Renal cortical epithelial cell (primary cell): ENCODE measurements at regions not wholly inside any gene's neighbourhood (a gene's known extent, or its start where the extent isn't known, plus 50 kb on each side); places are given as distances from the start of the nearest gene placed in this dataset.
A peak's percentile ranks its signal among the peaks of the same experiment; 100 is the strongest.
"Not testable (repeated sequence)": the region's sequence is repeated elsewhere in the genome, so short reads cannot be mapped to it uniquely, and the experiment has no call there.

Experiments used
- DNase-seq: peaks from one replicate; pipeline ENCODE4 v3.0.0-alpha.2; 2011; ENCODE audit warnings: low read depth

DNA sequence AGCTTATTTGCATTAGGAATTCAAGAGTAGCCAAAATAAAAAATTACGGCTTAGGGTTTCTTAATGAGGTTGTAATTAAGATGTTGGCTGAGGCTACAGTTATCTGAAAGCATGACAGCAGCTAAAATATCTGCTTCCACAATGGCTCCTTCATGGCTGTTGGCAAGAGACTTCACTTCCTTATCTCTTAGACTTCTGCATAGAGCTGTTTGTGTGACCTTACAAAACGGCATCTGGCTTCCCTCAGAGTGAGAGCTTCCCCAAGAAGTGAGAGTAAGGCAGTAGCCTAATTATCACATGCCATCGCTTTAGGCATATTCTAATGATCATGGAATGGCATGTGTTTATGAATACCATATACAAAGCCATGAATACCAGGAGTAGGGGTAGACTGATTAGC lies 57.6 kb downstream of the CCDC59 start:
- DNase-seq: no peak

DNA sequence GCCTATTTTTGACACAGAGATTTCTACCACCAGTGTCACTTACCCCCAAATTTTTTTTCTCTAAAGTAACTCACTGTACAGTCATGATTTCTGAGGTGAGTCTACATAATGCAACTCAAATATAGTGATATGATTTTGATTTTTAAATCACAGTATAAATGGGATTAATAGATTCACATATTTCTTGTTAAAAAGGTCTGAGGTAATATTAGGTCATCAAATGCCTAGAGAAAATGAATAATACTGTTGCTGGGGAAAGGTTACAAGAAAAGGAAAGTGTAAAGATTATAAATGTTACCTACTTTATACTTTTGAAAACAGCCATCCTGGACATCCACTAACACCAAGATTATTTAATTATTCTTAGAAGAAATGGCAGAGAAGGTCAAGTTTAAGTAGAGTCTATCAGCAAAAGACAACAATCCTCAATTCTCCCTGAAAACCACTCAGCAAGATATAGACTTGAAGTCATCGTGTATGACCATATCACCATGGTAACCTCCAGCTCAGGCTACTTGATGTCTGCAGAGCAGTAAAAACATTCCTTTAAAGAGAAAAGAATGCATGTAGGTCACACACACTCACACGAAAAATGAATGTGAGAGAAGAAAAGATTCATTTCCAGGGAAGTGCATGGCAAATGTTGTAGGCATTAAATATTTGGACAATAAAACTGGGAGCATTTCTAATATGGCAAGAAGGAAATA lies 58.7 kb downstream of the CCDC59 start:
- peak; percentile 73 for DNase-seq

DNA sequence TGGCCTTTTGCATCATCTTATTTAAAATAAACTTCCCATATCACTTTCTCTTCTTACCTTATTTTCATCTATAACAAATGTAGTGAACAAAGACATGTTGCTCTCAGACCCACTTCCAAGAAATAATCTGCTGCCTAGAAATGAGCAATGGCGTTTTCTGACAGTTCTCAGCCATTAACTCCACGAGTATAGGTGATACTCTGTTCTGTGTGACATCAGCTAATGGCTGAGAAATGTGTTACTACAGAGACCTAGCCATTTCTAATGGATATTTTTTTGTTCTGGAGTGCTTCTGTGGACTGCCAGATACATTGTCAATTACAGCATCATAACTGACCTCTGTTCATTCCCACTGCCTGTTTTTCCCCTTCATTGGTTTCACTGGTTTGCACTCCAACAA lies 67.8 kb downstream of the CCDC59 start:
- DNase-seq: no peak

DNA sequence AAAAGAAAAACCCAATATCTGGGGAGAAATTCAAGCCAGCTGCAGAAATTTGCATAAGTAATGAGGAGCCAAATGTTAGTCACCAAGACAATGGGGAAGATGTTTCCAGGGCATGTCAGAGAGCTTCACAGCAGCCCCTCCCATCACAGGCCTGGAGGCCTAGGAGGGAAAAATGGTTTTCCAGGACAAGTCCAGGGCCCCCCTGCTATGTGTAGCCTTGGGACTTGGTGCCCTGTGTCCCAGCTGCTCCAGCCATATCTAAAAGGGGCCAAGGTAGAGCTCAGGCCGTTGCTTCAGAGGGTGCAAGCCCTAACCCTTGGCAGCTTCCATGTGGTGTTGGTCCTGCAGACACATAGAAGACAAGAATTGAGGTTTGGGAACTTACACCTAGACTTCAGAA lies 76.9 kb downstream of the CCDC59 start:
- not testable (repeated sequence) for DNase-seq

DNA sequence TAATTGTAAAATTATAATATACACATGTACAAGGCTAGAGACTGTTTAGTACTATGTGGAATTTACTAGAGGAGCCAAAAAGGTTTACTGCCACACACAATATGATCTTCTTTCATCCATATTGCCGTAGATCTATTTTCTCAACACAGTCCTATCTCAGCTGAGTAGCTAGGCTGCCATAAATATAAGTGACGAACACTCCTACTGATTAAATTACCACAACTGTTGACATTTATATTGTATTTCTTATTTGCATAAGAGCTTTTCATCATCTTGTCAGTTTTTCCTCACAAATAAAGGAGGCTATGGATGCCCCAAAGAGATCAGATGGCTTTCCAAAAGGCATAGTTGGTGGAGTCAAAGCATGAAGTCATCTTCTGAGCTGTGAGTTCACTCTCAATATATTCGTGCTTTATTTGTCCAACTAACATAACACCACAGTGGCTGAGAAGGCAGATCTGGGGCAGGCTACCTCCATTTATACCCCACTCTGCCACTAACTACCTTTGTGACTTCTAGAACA lies 78.6 kb downstream of the CCDC59 start:
- DNase-seq: no peak

DNA sequence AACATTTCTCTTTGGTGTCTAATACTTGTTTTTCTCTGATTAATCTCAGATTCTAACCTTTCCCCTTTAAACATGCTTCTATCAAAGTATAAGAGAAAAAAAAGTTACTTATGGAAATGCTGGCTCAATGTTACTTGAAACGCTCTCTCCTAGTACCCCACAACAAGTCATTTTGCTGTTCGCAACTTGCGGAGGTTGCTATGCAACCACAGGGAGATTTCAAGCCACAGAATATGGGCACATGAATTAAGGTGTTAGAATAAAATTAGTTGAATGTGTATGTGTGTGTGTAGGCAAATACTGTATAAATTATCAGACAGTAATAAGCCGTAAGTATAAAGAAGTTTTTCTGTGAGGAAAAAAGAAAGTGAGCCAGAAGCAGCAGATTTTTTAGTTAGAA lies 80.6 kb downstream of the CCDC59 start:
- peak; percentile 28 for DNase-seq

DNA sequence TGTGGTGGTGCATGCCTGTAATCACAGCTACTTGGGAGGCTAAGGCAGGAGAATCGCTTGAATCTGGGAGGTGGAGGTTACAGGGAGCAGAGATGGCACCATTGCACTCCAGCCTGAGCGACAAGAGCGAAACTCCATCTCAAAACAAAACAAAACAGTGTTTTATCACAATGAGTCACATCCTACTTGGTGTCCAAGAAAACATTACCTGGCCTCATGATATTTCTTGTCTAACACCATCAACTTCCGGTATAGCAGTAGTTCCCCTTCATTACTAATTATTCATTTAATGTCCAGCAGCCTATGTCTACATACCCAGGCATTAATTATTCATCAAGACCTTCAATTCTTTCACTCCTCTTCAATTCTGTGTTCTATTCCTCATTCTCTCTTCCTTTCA lies 115.5 kb downstream of the CCDC59 start:
- DNase-seq: no peak

DNA sequence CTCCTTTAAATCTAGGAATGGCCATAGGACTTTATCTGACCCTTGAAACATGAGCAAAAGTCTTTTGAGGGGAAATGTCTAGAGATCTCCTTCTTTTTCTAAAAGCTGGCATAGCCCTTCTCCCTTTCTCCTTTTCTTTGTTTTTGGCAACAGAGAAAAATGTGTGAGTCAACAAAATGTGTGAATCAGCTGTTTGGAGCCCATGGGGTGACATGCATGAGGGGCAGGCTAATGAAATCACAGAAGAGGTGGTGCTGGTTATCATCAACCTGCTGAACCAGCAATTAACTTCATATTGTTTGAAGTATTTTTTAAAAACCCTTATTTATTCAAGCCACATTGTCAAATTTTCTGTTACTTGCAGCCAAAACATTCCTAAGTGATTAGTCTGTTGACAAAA lies 132.3 kb downstream of the CCDC59 start:
- DNase-seq: peak; percentile 11

DNA sequence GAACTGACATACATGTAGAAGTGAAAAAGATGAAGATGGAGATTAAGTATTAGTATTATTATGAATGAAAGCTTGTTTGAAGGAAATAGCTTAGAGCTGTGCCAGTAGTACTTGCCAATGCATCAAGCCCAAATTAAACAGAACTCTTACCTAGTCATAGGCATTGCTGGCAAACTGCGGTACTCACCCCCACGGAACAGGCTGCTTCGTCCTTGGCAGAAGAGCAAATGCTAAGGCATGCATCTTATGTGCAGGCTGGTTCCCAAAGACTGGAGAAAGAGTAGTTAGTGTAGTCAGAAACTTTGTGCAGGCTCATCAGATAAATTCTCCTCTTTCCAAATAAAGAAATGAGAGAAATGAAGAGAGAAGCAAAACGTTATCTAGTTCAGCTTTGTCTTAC lies 134.8 kb downstream of the CCDC59 start:
- DNase-seq: no peak

DNA sequence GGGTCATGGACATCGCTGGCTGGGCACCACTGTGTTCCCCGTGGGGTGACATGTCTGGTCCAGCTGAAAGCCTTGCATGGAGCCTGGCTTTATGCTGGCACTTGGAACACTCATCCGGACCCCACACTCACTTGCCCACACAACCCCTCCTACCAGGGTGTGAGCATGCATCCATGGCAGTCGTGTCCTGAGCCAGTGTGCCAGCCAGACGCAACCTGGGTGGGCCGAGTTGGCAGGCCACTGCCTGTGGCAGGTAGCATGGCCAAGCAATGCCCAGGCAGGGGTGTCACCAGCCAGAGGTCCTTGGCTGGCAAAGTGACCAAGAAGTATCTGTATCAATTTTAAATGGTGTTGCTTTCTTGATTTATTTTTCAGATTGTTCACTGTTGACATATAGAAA lies 141.7 kb downstream of the CCDC59 start:
- no peak for DNase-seq

DNA sequence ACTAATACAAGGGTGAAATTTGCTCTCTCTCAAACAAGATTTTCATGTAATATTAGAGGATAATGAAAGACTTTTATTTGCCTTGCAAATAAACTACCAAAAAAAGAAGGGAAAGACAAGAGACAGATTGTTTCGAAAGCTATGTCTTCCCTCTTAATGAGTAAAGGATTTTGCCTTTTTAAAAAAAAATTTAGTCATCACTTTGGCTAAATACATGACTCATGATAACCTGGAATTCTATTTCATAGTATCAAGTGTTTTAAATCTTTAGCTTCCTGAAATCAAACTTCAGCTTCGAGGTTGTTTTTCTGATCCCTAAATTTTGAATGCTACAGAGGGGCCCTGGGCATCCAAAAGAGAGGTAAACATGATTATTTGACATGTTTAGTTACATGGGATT lies 144.4 kb downstream of the CCDC59 start:
- DNase-seq: no peak

DNA sequence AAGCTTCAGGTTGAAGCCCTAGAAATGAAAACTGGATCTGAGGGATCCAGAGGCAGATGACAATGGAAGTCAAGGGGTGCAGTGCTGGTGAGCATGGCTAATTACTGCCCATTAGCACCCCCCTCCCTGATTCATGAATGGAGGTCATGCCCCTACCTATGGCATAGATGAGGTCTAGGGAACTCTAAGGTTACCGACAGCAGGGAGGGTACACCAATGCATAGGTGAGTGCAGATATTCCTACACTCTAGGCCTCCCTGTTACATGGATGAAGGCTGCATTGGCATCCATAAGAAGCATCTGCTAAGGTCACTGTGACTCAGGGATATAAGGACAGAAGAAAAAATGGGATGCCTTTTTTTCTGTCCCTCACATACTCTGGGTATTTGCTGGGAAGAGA lies 147.3 kb downstream of the CCDC59 start:
- no peak for DNase-seq

DNA sequence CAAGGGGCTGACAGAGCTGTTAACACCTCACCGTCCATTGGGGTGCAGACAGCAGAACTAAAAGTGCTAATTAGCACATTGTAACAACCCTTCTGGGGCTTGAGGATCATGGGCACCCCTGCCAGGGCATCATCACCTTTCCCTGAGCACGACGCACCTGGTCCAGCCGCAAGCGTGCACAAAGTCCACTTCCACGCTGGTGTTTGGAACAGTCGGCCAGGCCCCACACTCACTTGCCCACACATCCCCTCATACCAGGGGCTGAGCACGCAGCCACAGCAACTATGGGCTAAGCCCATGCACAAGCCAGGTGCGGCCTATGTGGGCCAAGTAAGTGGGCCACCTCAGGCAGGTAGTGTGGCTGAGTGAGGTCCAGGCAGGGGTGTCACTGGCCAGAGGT lies 148.7 kb downstream of the CCDC59 start:
- DNase-seq: no peak

DNA sequence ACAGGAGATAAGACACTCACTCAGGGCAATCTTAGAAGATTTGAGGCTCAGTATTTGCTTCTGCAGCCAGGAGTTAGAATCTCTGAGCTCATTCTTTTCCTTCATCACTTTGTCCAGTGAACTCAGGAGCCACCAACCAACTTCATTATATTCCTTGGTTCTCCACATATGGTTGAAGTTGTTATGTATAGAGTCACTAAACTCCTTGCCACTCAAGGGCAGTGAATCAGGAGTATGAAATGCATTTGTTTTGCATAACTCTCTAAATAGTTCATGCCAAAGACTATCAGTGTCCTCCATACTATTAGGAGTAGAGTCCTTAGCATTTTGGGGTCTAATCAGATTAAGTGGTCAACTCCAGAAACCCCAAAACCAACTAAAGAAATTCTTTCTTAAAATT lies 150.6 kb downstream of the CCDC59 start:
- DNase-seq: no peak

DNA sequence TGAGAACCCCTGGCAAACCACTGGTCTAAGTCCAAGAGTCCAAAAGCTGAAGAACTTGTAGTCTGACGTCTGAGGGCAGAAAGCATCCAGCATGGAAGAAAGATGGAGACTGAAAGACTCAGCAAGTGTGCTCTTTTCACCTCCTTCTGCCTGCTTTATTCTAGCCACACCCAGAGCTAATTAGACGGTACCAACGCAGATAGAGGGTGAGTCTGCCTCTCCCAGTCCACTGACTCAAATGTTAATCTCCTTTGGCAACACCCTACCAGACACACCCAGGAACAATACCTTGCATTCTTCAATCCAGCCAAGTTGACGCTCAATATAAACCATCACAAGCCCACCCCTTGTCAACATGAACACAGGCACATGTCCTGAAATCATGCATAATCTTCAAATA lies 155.1 kb downstream of the CCDC59 start:
- DNase-seq: no peak

DNA sequence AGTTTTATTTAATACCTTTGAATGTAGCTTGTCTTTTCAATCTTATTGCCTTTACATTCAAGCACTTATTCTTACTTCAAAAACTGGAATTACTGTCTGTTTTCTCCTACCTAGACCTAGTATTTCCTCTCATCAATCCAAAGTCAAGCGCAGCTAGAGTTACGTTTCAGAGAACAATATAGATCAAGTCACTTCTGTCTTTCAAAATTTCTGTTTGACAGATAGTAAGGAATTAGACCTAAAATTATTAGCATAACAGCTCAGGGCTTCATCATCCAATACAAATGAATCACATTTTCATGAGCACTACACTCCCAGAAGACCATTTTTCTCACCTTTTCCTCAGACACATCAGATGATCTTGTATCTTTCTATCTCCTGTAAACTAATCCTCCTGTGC lies 170.6 kb downstream of the CCDC59 start:
- no peak for DNase-seq

DNA sequence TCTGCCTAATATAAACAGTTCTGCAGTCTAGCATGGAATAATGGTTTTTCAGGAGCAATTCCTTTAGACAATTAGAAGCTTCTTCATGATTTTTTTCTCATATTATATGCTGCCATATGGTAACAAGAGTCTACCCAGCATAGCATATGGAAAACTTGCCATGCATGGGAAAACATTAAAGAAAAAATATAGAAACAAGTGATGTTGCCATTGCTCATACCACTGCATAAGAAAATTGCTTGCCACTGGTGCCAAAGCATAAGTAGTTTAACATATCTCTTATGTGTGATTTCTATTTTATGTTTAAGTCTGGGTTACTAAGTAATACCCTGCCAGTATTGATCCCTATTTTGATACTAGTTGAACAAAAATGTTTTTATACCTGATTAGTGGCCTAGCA lies 171.2 kb downstream of the CCDC59 start:
- no peak for DNase-seq

DNA sequence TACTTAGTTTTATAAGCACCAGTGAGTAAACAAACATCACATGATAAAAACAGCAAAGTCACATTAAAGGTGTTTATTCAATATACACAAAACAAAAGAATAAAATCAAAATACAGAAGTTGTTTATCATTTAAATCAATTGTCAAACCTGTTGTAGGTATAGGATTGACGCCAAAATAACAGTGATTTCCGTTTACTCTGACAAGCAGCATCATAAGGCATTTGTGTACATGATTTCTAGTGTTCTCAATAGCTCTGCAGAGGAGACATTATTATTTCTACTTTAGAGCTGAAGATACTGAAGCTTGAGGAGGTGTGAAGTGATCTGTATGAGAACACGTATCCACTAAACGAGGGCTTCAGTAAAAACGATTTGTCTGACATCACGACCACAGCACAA lies 171.9 kb downstream of the CCDC59 start:
- DNase-seq: no peak

DNA sequence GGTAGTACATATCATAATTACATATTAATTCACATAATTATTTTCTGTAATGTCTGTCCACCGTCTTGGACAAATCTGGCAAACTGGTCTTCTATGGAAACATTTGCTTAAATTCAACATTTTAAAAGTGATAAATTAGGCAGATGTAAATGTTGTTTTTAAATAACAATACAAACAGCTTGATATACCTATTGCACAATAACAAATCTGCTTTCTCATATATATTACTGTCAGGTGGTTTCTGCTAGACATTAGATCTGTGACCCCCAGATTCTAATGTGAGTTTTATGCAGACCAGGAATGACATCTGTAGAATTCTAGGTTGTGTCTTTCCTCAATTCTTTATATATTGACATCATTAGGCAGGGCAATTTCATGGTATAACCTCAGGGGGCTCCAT lies 173.3 kb downstream of the CCDC59 start:
- no peak for DNase-seq

DNA sequence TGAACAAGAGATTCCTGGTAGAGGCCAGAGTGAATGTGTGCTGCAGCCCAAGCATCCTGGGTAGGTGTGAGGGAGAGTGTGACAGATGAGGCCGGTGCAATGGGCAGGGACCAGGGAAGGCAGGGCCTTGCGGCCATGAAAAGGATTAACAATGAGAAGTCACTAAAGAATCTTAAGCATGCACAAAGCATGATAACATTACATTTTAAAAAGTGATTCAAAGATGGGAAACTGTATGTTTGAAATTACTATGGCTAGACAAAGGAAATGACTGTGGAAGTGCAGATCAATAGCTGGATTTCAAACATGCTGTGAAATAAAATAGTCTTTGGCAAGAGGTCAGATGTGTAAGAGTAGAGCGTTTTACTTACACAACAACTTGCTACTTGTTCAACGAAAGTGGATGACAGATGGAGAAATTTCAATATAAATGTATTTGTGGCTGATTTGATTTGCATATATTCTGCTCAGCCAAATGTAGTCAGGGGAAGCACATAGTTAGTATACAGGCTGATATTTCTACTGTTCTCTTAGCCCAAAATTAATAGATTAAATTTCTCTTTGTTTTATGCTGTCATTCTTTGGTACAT lies 175.5 kb downstream of the CCDC59 start:
- no peak for DNase-seq

DNA sequence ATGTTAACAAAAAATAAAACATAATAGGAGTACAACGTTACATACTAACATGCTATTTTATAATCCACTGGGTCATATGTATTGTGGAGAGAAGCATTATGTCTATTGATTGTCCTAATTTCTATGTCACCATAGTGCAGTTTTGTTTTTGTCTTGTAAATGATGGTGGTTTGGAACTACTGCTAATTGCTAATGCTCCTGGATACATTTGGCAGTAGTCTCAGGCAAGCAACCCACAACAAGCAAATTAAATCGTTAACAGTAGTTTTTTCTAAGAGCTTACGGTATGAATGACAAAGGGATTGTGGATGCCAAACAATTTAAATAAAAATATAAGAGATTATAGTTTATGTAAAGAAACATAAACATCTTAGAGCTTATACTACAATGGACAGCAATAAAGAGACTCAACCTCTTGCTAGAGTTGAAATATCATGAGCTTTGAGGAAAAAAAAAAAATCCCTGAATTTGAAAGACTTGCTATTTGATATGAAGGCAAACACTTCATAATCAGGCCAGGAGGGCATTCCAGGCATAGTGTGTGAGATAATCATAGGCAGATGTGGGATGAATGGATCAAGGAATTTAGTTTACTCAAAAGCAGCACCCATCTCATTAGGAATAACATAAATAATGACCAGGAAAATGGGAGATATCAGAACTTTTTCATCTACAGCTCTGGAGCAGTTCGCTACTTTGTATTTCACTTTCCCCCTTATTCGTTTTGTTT lies 181.3 kb downstream of the CCDC59 start:
- peak; percentile 13 for DNase-seq

DNA sequence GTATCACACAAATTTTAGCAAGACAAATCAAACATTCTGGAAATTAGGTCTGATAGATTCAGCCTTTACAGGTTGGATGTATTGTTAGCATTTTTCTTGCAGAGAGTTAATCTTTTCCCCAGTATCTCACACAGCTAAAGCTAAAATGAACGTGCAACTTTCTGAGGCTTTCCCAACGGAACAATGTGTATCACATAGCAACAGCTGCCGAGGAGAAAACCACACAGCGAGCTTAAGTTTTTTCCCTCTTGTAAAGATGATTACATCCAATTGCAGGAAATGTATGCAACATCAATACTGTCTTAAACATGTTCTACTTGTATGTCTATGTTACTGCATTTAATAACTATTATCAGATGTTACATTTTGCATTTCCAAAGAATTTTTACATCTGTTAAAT lies 182.2 kb downstream of the CCDC59 start:
- no peak for DNase-seq

DNA sequence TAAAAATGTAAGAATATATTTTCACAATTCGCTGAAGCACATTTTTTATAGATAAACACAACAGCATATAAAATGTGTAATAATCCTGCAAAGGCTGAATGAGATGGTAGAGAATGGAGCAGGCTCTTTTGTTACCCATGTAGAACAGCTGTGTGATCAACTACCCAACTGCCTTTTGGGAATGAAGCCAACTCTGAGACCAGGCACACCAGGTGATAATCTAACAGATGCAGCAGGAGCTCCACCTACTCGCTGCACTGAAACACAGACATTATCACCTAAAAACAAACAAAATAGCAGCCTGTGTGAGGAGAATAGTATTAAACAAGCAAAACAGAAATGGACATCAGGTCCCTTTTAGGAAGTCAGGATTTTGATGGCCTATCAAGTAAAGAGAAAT lies 183.3 kb downstream of the CCDC59 start:
- peak; percentile 28 for DNase-seq
